ENCODE measurements at regions not wholly inside any gene's neighbourhood (a gene's known extent, or its start where the extent isn't known, plus 50 kb on each side); places are given as distances from the start of the nearest gene placed in this dataset.

DNA sequence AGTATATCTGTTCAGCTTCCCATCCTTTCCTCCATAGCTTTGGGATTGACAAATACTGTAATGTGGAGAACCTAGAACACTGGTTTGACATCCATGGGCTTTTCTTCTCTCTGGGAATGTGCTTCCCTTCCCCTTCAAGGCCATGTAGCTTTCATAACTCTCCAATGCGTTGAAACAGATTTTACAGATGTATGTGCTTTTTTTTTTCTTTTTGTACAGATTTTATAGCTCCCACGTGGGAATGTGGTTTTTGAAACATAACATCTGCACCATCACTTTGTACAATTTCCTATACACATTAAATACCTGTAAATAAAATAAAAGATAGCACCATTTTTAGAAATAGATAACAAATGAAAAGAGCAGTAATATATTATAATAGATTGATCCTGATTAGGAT, 138.5 kb upstream of the TMPRSS15 start:
- TF ChIP-seq, protein P1, sequence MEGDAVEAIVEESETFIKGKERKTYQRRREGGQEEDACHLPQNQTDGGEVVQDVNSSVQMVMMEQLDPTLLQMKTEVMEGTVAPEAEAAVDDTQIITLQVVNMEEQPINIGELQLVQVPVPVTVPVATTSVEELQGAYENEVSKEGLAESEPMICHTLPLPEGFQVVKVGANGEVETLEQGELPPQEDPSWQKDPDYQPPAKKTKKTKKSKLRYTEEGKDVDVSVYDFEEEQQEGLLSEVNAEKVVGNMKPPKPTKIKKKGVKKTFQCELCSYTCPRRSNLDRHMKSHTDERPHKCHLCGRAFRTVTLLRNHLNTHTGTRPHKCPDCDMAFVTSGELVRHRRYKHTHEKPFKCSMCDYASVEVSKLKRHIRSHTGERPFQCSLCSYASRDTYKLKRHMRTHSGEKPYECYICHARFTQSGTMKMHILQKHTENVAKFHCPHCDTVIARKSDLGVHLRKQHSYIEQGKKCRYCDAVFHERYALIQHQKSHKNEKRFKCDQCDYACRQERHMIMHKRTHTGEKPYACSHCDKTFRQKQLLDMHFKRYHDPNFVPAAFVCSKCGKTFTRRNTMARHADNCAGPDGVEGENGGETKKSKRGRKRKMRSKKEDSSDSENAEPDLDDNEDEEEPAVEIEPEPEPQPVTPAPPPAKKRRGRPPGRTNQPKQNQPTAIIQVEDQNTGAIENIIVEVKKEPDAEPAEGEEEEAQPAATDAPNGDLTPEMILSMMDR (IDR thresholded peaks at IDR 0.05) = no peak
- TF ChIP-seq POLR2A (IDR thresholded peaks at IDR 0.05) = no peak

Measured in heart left ventricle (tissue), 13 donors.